Stimulated activated CD8-positive, alpha-beta memory T cell treated with anti-CD3 and anti-CD28 coated beads, Interleukin-15, amount 100 ng/mL, for 1 hour (primary cell): ENCODE measurements at regions not wholly inside any gene's neighbourhood (a gene's known extent, or its start where the extent isn't known, plus 50 kb on each side); places are given as distances from the start of the nearest gene placed in this dataset.

Source experiments
- DNase-seq: peaks from one replicate; pipeline ENCODE4 v3.0.0-alpha.2; 2020; ENCODE audit warnings: low read depth

GRCh38 chr13:109595471-109595870 lies 190.9 kb downstream of the IRS2 start:
- no peak for DNase-seq

GRCh38 chr13:109593230-109593629 lies 193.2 kb downstream of the IRS2 start:
- DNase-seq = no peak

- DNase-seq = no peak
Measured at GRCh38 chr13:109592770-109593169, 193.6 kb downstream of the IRS2 start.

GRCh38 chr13:109587689-109588088 lies 198.7 kb downstream of the IRS2 start:
- DNase-seq = no peak

GRCh38 chr13:109586509-109587346 lies 199.7 kb downstream of the IRS2 start:
- no peak for DNase-seq

- no peak for DNase-seq
Measured at GRCh38 chr13:109584844-109585361, 201.5 kb downstream of the IRS2 start.

GRCh38 chr13:109577191-109577700 lies 209.1 kb downstream of the IRS2 start:
- no peak for DNase-seq

GRCh38 chr13:109576331-109576813 lies 210.0 kb downstream of the IRS2 start:
- no peak for DNase-seq

- DNase-seq = no peak
Measured at GRCh38 chr13:109575821-109576220, 210.6 kb downstream of the IRS2 start.

GRCh38 chr13:109572389-109572788 lies 214.0 kb downstream of the IRS2 start:
- DNase-seq = no peak

- DNase-seq = peak; percentile 1
Measured at GRCh38 chr13:109569958-109570711, 216.2 kb downstream of the IRS2 start.

- DNase-seq = no peak
Measured at GRCh38 chr13:109568339-109568818, 218.0 kb downstream of the IRS2 start.

- no peak for DNase-seq
Measured at GRCh38 chr13:109567315-109567714, 219.1 kb downstream of the IRS2 start.

GRCh38 chr13:109565877-109566276 lies 220.5 kb downstream of the IRS2 start:
- DNase-seq = no peak

- DNase-seq = no peak
Measured at GRCh38 chr13:109548374-109548773, 238.0 kb downstream of the IRS2 start.

- no peak for DNase-seq
Measured at GRCh38 chr13:109547942-109548341, 238.4 kb downstream of the IRS2 start.

GRCh38 chr13:109545931-109546330 lies 240.5 kb downstream of the IRS2 start:
- DNase-seq = no peak

GRCh38 chr13:109541081-109541480 lies 245.3 kb downstream of the IRS2 start:
- no peak for DNase-seq

GRCh38 chr13:109537584-109537983 lies 248.8 kb downstream of the IRS2 start:
- no peak for DNase-seq

- DNase-seq = no peak
Measured at GRCh38 chr13:109533350-109533749, 253.0 kb downstream of the IRS2 start.

- DNase-seq = no peak
Measured at GRCh38 chr13:109529964-109530363, 256.4 kb downstream of the IRS2 start.

- no peak for DNase-seq
Measured at GRCh38 chr13:109521719-109522118, 264.7 kb downstream of the IRS2 start.

- no peak for DNase-seq
Measured at GRCh38 chr13:109517517-109517916, 268.9 kb downstream of the IRS2 start.
